Psoas muscle (tissue), 7 donors: ENCODE measurements at regions not wholly inside any gene's neighbourhood (a gene's known extent, or its start where the extent isn't known, plus 50 kb on each side); places are given as distances from the start of the nearest gene placed in this dataset.

Experiments used
- ATAC-seq, 4 donors: fragments of 200-7000 bp; cut with Tn5 transposase; one replicate each; pipeline ENCODE4 v1.9.1; 2020; ENCODE audit warnings: moderate library complexity in 3 of 4, mild to moderate bottlenecking in 2 of 4
- DNase-seq, 2 donors: peaks; one replicate each; pipeline ENCODE4 v3.0.0-alpha.2; 2020
- H3K27ac ChIP-seq: fragments of 200-600 bp; one replicate; pipeline ENCODE4 v1.8.0; 2022
- H3K27me3 ChIP-seq, 3 donors: fragments of 200-600 bp in 1 of 3; one replicate each; pipeline versions ENCODE4 v1.6.1 to v1.8.0; 2013 to 2022; ENCODE audit warnings: low read length in 2 of 3, mild to moderate bottlenecking in 2 of 3, moderate library complexity in 1 of 3; ENCODE audit not compliant: insufficient read depth in 3 of 3
- H3K36me3 ChIP-seq, 2 donors: fragments of 200-600 bp in 1 of 2; one replicate each; pipeline versions ENCODE4 v1.6.1 to v1.8.0; 2013 to 2022; ENCODE audit warnings: low read depth in 1 of 2, mild to moderate bottlenecking in 1 of 2, moderate library complexity in 1 of 2; ENCODE audit not compliant: insufficient read depth in 1 of 2
- H3K4me1 ChIP-seq: fragments of 200-600 bp; one replicate; pipeline ENCODE4 v1.8.0; 2022
- H3K4me3 ChIP-seq: fragments of 200-600 bp; one replicate; pipeline ENCODE4 v1.8.0; 2022; ENCODE audit warnings: mild to moderate bottlenecking
- H3K9me3 ChIP-seq: fragments of 200-600 bp; one replicate; pipeline ENCODE4 v1.8.0; 2022
- CTCF ChIP-seq: fragments of 200-600 bp; IDR thresholded peaks from one replicate; pipeline ENCODE4 v1.8.0; 2022; ENCODE audit warnings: antibody characterized with exemption
- WGBS, 3 donors: extraction: QIAGEN DNeasy Blood & Tissue Kit; methylation state at CpG; one replicate each; pipeline versions ENCODE4 v1.1.6 to v1.1.7; 2013; 5-methylcytosine and 5-hydroxymethylcytosine counted together
- intact Hi-C, 2 donors: fragments of 100-400 bp; cut with DNase I; formaldehyde crosslinking; loops; one replicate each; pipeline versions ENCODE4 v1.11.0 to v1.14.2; 2022
- donor health status: healthy with polysubstance abuse.
- donor health status: DM: no; HTN: no; CAD: no; lungs with moderate emphysema.
- donor health status: Bipolar disorder and iron deficiency.
- donor health status: healthy.
- donor health status: DM: yes; HTN: yes; CAD: no.
- donor health status: DM: no; HTN: no; CAD: no.
- donor health status: DM: yes; HTN: yes; CAD: no.

- no peak for ATAC-seq
- Histone ChIP-seq H3K27ac (no peak overlapping the region), H3K9me3 (no peaks in the 10 kb centered on the region), H3K27me3 (no peaks in the 10 kb centered on the region), H3K4me1 (no peaks in the 10 kb centered on the region), H3K36me3 (no peaks in the 10 kb centered on the region), H3K4me3 (no peak overlapping the region)
- DNase-seq: no peak
- intact Hi-C loops: no loop called here
- TF ChIP-seq CTCF: no peak
- 84 to 95% (median 93%) methylated on average over 8 of the region's 8 CpGs for WGBS, 3 donors
Observed at GRCh38 chr16:9371713-9372448, 280.4 kb downstream of the HAPSTR1 start.

GRCh38 chr16:9372934-9373890 is 281.8 kb downstream of the HAPSTR1 start:
- intact Hi-C loops: no loop called here
- no peak for ATAC-seq
- Histone ChIP-seq H3K27ac (no peak overlapping the region), H3K4me3 (no peak overlapping the region), H3K9me3 (no peaks in the 10 kb centered on the region), H3K4me1 (no peaks in the 10 kb centered on the region), H3K27me3 (no peaks in the 10 kb centered on the region), H3K36me3 (no peaks in the 10 kb centered on the region)
- no peak for DNase-seq
- no peak for TF ChIP-seq CTCF
- 65 to 67% (median 65%) methylated on average over 13 of the region's 13 CpGs for WGBS, 3 donors

- intact Hi-C loops: no loop called here
- Histone ChIP-seq H3K4me1 (no peaks in the 10 kb centered on the region), H3K36me3 (no peaks in the 10 kb centered on the region), H3K9me3 (no peaks in the 10 kb centered on the region), H3K27ac (no peak overlapping the region), H3K27me3 (no peaks in the 10 kb centered on the region), H3K4me3 (no peak overlapping the region)
- ATAC-seq: no peak
- no peak for TF ChIP-seq CTCF
- no peak for DNase-seq
- WGBS, 3 donors: 45 to 53% (median 47%) methylated on average over 7 of the region's 7 CpGs
Observed at GRCh38 chr16:9374061-9374460, 282.6 kb downstream of the HAPSTR1 start.

GRCh38 chr16:9378876-9379275 is 287.4 kb downstream of the HAPSTR1 start:
- intact Hi-C loops: no loop called here
- H3K4me3 ChIP-seq: no peak overlapping the region
- H3K4me1 ChIP-seq: no peaks in the 10 kb centered on the region
- no peak for DNase-seq
- TF ChIP-seq CTCF: no peak
- peak overlapping the region; percentile 46 for H3K27ac ChIP-seq
- H3K36me3 ChIP-seq: no peaks in the 10 kb centered on the region
- no peaks in the 10 kb centered on the region for H3K27me3 ChIP-seq
- ATAC-seq: peak in 2 of 4 donors; percentile 40 to 66
- no peaks in the 10 kb centered on the region for H3K9me3 ChIP-seq
- WGBS, 3 donors: 52 to 56% (median 53%) methylated on average over 5 of the region's 5 CpGs
